ENCODE measurements at regions not wholly inside any gene's neighbourhood (a gene's known extent, or its start where the extent isn't known, plus 50 kb on each side); places are given as distances from the start of the nearest gene placed in this dataset.

DNA sequence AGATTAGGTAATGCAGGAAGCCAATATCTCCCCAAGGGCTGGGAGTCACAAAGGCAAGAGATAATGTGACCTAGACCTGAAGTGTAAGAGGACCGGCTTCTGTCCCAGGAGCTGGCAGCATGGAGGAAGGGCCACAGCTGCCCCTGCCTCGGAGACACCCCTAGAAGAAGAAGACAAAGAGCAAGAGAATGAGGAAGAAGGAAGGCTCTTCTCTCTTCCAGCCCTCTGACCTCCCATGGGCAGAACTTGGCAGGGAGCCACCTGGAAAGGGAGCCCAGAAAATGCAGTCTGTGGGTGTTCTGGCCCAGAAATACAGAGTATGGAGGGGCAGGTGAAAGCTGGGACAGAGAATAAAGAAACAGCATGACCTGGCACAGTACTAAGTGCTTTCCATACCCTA, 151.0 kb downstream of the C5orf15 start:
- no peak for ATAC-seq

DNA sequence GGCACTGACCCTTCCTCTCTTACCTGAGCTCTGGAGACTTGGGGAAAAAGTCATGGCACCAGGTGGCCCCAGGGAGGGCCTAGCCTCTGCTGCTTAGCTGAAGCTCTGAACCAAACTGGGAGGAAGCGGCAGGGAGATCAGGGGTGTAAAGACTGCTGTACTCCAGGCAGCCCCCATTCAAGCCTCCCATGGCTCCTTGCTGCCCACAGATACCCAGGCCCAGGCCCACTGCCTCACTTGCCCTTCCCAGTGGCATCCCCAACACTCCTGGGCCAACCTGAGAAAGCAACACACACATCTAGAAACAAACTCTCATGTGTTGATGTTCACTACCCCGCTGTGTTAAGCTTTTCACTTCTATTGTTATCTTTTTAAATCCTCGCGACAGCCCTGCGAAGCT, 151.6 kb downstream of the C5orf15 start:
- no peak for TF ChIP-seq TCF7L2 (IDR thresholded peaks at IDR 0.05; ENCODE audit: low read depth, low read length)
- no peak for TF ChIP-seq SIN3A (IDR thresholded peaks at IDR 0.05; ENCODE audit: borderline replicate concordance, insufficient read depth, low read depth, low read length)
- TF ChIP-seq, protein P1, sequence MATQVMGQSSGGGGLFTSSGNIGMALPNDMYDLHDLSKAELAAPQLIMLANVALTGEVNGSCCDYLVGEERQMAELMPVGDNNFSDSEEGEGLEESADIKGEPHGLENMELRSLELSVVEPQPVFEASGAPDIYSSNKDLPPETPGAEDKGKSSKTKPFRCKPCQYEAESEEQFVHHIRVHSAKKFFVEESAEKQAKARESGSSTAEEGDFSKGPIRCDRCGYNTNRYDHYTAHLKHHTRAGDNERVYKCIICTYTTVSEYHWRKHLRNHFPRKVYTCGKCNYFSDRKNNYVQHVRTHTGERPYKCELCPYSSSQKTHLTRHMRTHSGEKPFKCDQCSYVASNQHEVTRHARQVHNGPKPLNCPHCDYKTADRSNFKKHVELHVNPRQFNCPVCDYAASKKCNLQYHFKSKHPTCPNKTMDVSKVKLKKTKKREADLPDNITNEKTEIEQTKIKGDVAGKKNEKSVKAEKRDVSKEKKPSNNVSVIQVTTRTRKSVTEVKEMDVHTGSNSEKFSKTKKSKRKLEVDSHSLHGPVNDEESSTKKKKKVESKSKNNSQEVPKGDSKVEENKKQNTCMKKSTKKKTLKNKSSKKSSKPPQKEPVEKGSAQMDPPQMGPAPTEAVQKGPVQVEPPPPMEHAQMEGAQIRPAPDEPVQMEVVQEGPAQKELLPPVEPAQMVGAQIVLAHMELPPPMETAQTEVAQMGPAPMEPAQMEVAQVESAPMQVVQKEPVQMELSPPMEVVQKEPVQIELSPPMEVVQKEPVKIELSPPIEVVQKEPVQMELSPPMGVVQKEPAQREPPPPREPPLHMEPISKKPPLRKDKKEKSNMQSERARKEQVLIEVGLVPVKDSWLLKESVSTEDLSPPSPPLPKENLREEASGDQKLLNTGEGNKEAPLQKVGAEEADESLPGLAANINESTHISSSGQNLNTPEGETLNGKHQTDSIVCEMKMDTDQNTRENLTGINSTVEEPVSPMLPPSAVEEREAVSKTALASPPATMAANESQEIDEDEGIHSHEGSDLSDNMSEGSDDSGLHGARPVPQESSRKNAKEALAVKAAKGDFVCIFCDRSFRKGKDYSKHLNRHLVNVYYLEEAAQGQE (IDR thresholded peaks at IDR 0.05; ENCODE audit: insufficient read depth in 1 of 2, low read depth in 2 of 2, low read length in 1 of 2): no peak
- no peak for TF ChIP-seq POLR2AphosphoS5 (IDR thresholded peaks at IDR 0.05; ENCODE audit: low read depth, low read length)
- TF ChIP-seq CTCF (IDR thresholded peaks at IDR 0.05): no peak
- no peak for ATAC-seq
- no peak overlapping the region for H3K4me3 ChIP-seq (ENCODE audit: low read depth in 2 of 2, low read length in 2 of 2)
- H3K27ac ChIP-seq (ENCODE audit: low read length): no peak overlapping the region
- ChIA-PET CTCF (no interaction called here), POLR2A (no interaction called here)
- BruUV-seq (replicated peaks): no TSS peak
- no peak for DNase-seq (ENCODE audit: low read depth, low spot score)
- in situ Hi-C loops (cut with HindIII; ENCODE audit: low pct_unique_long_range_greater_than_20kb, low sequenced_read_pairs) (no loop called here), intact Hi-C loops (cut with micrococcal nuclease; ENCODE audit: unreplicated experiment) (no loop called here)
- H3K36me3 ChIP-seq (ENCODE audit: control insufficient read depth, insufficient read depth, low read length): no peaks in the 10 kb centered on the region; the same call in 1 of the 2 replicates
- H3K27me3 ChIP-seq (ENCODE audit: control insufficient read depth, insufficient read depth, low read length): peaks cover 23% of the 10 kb centered on the region
- no peaks in the 10 kb centered on the region for H3K4me1 ChIP-seq (ENCODE audit: control insufficient read depth, insufficient read depth, low read length)
- H3K9me3 ChIP-seq (ENCODE audit: control insufficient read depth, insufficient read depth, low read depth, low read length): no peaks in the 10 kb centered on the region

More for the DNA sequence above, 151.0 kb downstream of the C5orf15 start:
- CTCF ChIA-PET: no interaction called here
- Histone ChIP-seq H3K4me3 (ENCODE audit: low read depth in 2 of 2, low read length in 2 of 2) (no peak overlapping the region), H3K27me3 (ENCODE audit: control insufficient read depth, insufficient read depth, low read length) (peaks cover 29% of the 10 kb centered on the region), H3K4me1 (ENCODE audit: control insufficient read depth, insufficient read depth, low read length) (no peaks in the 10 kb centered on the region), H3K27ac (ENCODE audit: low read length) (no peak overlapping the region), H3K36me3 (ENCODE audit: control insufficient read depth, insufficient read depth, low read length) (no peaks in the 10 kb centered on the region; the same call in 1 of the 2 replicates), H3K9me3 (ENCODE audit: control insufficient read depth, insufficient read depth, low read depth, low read length) (no peaks in the 10 kb centered on the region)
- DNase-seq (ENCODE audit: low read depth, low spot score): no peak
- TF ChIP-seq POLR2AphosphoS5 (IDR thresholded peaks at IDR 0.05; ENCODE audit: low read depth, low read length) (no peak), TCF7L2 (IDR thresholded peaks at IDR 0.05; ENCODE audit: low read depth, low read length) (no peak), SIN3A (IDR thresholded peaks at IDR 0.05; ENCODE audit: borderline replicate concordance, insufficient read depth, low read depth, low read length) (no peak), CTCF (IDR thresholded peaks at IDR 0.05) (no peak)
- TF ChIP-seq, protein P1 (IDR thresholded peaks at IDR 0.05; ENCODE audit: insufficient read depth in 1 of 2, low read depth in 2 of 2, low read length in 1 of 2): no peak
- no TSS peak for BruUV-seq (replicated peaks)
- in situ Hi-C loops (cut with HindIII; ENCODE audit: low pct_unique_long_range_greater_than_20kb, low sequenced_read_pairs): no loop called here
- intact Hi-C loops (cut with micrococcal nuclease; ENCODE audit: unreplicated experiment): no loop called here
- POLR2A ChIA-PET: interaction anchor here (0.6 kb wide), 1 partner anchor 304 kb away, joined by 4 read pairs; no protein-coding TSS in a partner anchor

All from Panc1 (cell line).